ENCODE measurements at regions not wholly inside any gene's neighbourhood (a gene's known extent, or its start where the extent isn't known, plus 50 kb on each side); places are given as distances from the start of the nearest gene placed in this dataset.

DNA sequence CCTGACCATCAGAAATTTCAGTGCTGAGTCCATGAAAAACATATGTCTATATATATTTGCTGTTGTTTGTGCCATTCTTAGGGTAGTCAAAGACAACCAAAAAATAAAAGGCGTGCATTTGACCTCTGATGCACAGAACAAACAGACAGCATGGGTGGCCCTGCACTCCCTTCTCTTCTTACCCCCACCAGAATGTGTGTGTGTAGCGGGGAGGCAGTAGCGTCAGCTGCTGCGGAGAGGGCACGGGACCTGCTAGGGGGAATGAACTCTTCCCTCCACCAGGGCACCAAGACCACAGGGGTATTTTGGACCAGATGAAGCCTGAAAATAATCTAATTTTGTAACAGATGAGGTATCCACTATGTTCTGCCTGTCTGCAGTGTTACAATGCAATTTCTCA is 277.7 kb upstream of the ZNF32 start:
- DNase-seq (ENCODE audit: low read depth), result no peak
- Histone ChIP-seq H3K27me3 (ENCODE audit: control insufficient read depth, insufficient read depth, low read length) (no peaks in the 10 kb centered on the region), H3K4me3 (ENCODE audit: low read depth, low read length) (no peak overlapping the region), H3K36me3 (ENCODE audit: control insufficient read depth, insufficient read depth, low read length) (no peaks in the 10 kb centered on the region)
- TF ChIP-seq, protein P1, sequence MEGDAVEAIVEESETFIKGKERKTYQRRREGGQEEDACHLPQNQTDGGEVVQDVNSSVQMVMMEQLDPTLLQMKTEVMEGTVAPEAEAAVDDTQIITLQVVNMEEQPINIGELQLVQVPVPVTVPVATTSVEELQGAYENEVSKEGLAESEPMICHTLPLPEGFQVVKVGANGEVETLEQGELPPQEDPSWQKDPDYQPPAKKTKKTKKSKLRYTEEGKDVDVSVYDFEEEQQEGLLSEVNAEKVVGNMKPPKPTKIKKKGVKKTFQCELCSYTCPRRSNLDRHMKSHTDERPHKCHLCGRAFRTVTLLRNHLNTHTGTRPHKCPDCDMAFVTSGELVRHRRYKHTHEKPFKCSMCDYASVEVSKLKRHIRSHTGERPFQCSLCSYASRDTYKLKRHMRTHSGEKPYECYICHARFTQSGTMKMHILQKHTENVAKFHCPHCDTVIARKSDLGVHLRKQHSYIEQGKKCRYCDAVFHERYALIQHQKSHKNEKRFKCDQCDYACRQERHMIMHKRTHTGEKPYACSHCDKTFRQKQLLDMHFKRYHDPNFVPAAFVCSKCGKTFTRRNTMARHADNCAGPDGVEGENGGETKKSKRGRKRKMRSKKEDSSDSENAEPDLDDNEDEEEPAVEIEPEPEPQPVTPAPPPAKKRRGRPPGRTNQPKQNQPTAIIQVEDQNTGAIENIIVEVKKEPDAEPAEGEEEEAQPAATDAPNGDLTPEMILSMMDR (IDR thresholded peaks at IDR 0.05; ENCODE audit: insufficient read depth, low read length, poor library complexity, severe bottlenecking), result no peak

DNA sequence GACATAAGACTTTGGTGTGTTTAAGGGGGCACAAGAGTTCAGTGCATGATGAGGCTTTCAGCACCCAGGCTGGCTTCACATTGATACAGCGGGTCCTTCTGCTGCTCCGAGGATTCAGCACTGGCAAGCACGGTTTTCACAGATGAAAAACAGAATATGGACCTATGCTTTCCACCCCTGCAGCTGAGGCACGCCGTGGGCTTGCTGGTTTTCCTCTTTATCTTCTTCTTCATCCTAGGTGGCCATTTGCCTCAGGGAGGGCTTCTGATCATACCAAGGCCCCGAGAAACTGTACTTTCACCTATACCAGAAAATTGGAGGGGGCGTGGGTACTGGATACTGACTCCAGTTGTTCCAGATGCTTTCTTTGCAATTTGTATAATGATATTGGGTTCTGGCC is 277.1 kb upstream of the ZNF32 start:
- no peak overlapping the region for H3K4me3 ChIP-seq (ENCODE audit: low read depth, low read length)
- no peaks in the 10 kb centered on the region for H3K27me3 ChIP-seq (ENCODE audit: control insufficient read depth, insufficient read depth, low read length)
- no peak for DNase-seq (ENCODE audit: low read depth)
- no peaks in the 10 kb centered on the region for H3K36me3 ChIP-seq (ENCODE audit: control insufficient read depth, insufficient read depth, low read length)
- TF ChIP-seq, protein P1 (IDR thresholded peaks at IDR 0.05; ENCODE audit: insufficient read depth, low read length, poor library complexity, severe bottlenecking), result no peak

DNA sequence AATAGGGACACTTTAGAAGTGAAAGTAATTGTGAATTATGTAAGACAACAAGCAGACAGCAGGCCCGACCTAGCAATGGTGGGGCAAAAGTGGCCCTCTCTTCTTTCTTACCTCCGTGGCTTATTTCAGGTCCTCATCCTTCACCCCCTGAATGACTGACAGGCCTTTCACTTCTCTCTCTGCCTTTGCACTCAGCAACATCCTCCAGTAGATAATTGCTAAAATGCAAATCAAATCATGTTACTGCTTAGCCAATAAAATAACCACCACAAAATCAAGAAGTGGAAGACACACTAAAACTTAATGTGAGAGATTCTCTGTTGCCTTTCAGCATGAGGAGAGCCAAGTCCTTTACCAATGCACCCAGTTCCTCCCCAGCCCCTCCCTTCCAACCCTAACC is 274.6 kb upstream of the ZNF32 start:
- TF ChIP-seq, protein P1 (IDR thresholded peaks at IDR 0.05; ENCODE audit: insufficient read depth, low read length, poor library complexity, severe bottlenecking), result no peak

DNA sequence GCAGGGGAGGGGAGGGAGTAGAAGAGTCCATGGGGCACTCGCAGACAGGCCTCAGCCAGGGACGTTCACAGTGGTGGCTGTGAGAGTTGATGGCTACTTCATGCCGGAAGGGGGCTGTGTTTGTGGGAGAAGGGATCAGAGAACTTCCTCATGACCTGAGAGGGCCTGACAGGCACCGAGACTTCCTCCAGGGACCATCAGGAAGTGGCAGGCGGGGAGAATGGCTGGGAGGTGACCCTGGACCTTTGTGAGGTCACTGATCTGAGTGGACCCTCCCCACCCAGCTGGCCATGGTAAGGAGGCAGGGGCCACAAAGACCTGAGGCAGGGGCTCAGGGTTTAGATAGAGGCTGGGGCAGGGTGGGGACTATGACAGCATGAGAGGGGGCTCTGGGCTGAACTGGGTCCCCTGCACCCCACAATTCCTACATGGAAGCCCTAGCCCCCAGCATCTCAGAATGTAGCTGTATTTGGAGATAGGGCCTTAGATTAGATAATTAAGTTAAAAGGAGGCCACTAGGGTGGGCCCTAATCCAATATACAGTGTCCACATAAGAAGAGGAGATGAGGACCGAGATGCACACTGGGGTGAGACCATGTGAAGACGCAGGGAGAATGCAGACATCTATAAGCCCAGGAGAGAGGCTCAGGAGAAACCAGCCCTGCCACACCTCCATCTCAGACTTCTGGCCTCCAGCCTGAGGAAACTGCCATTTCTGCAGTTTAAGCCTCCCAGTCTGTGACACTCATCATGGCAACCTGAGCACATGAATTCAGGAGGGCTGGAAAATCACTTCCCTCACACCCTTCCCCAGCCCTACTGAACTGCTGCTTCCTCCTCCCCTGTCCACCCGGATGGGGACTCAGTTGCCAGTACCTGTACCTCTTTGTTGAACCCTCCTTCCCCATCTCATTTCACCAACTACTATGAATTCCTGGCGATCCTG is 273.9 kb upstream of the ZNF32 start:
- TF ChIP-seq, protein P1 (IDR thresholded peaks at IDR 0.05; ENCODE audit: insufficient read depth, low read length, poor library complexity, severe bottlenecking), result no peak

More for the DNA sequence above, 274.6 kb upstream of the ZNF32 start:
- no peaks in the 10 kb centered on the region for H3K27me3 ChIP-seq (ENCODE audit: control insufficient read depth, insufficient read depth, low read length)
- H3K36me3 ChIP-seq (ENCODE audit: control insufficient read depth, insufficient read depth, low read length), result no peaks in the 10 kb centered on the region
- DNase-seq (ENCODE audit: low read depth), result no peak
- no peak overlapping the region for H3K4me3 ChIP-seq (ENCODE audit: low read depth, low read length)

DNA sequence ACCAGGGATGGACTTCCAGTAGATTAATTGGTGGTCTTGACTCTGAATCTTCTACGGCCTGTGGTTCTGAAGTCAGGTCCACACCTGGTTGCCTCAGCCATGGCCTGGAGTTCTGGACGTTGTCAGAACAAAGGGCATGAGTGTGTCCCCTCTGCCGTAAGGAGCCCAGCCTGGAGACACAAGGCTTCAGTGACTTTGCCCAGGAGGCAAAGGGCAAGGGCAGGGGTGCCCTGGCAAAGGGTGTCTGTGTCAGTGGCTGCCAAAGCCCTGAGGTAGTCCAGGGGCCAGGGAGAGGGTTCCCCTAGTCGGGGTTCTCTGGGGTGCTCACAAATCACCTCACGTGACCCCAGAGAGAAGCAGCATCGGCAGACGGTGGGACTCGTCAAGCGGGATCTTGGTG is 273.2 kb upstream of the ZNF32 start:
- Histone ChIP-seq H3K36me3 (ENCODE audit: control insufficient read depth, insufficient read depth, low read length) (no peaks in the 10 kb centered on the region), H3K27me3 (ENCODE audit: control insufficient read depth, insufficient read depth, low read length) (no peaks in the 10 kb centered on the region), H3K4me3 (ENCODE audit: low read depth, low read length) (no peak overlapping the region)
- no peak for DNase-seq (ENCODE audit: low read depth)
- TF ChIP-seq, protein P1 (IDR thresholded peaks at IDR 0.05; ENCODE audit: insufficient read depth, low read length, poor library complexity, severe bottlenecking), result no peak

More for the DNA sequence above, 273.9 kb upstream of the ZNF32 start:
- Histone ChIP-seq H3K27me3 (ENCODE audit: control insufficient read depth, insufficient read depth, low read length) (no peaks in the 10 kb centered on the region), H3K4me3 (ENCODE audit: low read depth, low read length) (no peak overlapping the region), H3K36me3 (ENCODE audit: control insufficient read depth, insufficient read depth, low read length) (no peaks in the 10 kb centered on the region)
- no peak for DNase-seq (ENCODE audit: low read depth)

Measured in kidney epithelial cell (primary cell).